Activated naive CD8-positive, alpha-beta T cell treated with anti-CD3 and anti-CD28 coated beads, Interleukin-2, amount 10 ng/mL, durations not matched to agents 7 days and 5 days (primary cell): ENCODE measurements at regions not wholly inside any gene's neighbourhood (a gene's known extent, or its start where the extent isn't known, plus 50 kb on each side); places are given as distances from the start of the nearest gene placed in this dataset.
"Not testable (repeated sequence)": the region's sequence is repeated elsewhere in the genome, so short reads cannot be mapped to it uniquely, and the experiment has no call there.

ENCODE experiments used
- ATAC-seq: fragments of 150-1000 bp; cut with Tn5 transposase; one replicate; pipeline ENCODE4 v1.10.0; 2021; ENCODE audit warnings: low read depth, moderate library complexity
- POLR2A ChIA-PET: fragments of 350-600 bp; sonication (Branson Sonifier 250); formaldehyde crosslinking; loops from one replicate; lab custom pipeline; 2021; ENCODE audit warnings: antibody characterized with exemption; lab: Charles Lee
- DNase-seq: peaks from one replicate; pipeline ENCODE4 v3.0.0; 2021
- H3K27ac Mint-ChIP-seq: one replicate; pipeline ENCODE4 v1.8.0; 2022; ENCODE audit warnings: mild to moderate bottlenecking, mixed read lengths
- H3K27me3 Mint-ChIP-seq: one replicate; pipeline ENCODE4 v1.8.0; 2022; ENCODE audit warnings: mild to moderate bottlenecking, moderate library complexity, mixed read lengths
- H3K36me3 Mint-ChIP-seq: one replicate; pipeline ENCODE4 v1.8.0; 2021; ENCODE audit warnings: mild to moderate bottlenecking, mixed read lengths
- H3K4me1 Mint-ChIP-seq: one replicate; pipeline ENCODE4 v1.8.0; 2021; ENCODE audit warnings: mixed read lengths
- H3K4me3 Mint-ChIP-seq: one replicate; pipeline ENCODE4 v1.8.0; 2022; ENCODE audit warnings: mild to moderate bottlenecking, moderate library complexity, mixed read lengths
- H3K9me3 Mint-ChIP-seq: one replicate; pipeline ENCODE4 v1.8.0; 2021; ENCODE audit warnings: mixed read lengths

DNA sequence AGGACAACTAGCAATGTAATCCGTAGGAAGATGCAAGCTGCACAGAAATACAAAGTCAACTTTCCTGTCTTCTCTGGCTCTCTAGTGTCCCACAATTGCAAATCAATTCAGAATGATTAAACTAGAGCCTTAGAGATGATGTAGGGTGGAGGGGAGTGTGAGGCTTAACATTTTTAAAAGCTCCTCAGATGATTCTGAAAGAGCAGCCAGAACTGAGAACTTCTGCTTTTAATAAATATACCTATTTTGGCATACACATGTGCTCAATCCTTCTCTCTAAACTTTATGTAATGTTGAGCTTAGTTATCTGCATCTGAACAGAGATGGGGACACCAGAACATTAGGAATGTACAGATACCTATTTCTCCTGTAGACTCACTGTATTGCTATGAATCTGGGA, 139.9 kb upstream of the APC start:
- H3K4me3 Mint-ChIP-seq = no peak overlapping the region
- H3K4me1 Mint-ChIP-seq = no peaks in the 10 kb centered on the region
- H3K27ac Mint-ChIP-seq = no peak overlapping the region
- ATAC-seq (no peak), DNase-seq (no peak)
- H3K27me3 Mint-ChIP-seq = peaks cover 11% of the 10 kb centered on the region
- H3K9me3 Mint-ChIP-seq = no peaks in the 10 kb centered on the region
- POLR2A ChIA-PET = no interaction called here
- H3K36me3 Mint-ChIP-seq = no peaks in the 10 kb centered on the region

DNA sequence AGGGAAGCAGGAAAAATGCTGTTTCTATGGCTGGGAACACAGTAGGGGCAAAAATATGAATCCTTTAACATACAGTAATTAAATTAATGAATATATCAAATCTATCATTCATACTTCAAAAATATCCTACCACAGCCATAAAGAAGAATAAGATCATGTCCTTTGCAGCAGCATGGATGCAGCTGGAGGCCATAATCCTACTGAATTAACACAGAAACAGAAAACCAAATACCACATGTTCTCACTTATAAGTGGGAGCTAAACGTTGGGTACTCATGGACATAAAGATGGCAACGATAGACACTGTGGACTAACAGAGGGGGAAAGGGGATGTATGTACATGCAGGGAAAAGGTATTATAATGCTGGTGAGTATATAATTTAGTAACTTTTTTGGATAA, 137.2 kb upstream of the APC start:
- DNase-seq, H3K9me3 Mint-ChIP-seq, POLR2A ChIA-PET, H3K36me3 Mint-ChIP-seq, ATAC-seq, H3K4me1 Mint-ChIP-seq, H3K4me3 Mint-ChIP-seq, H3K27ac Mint-ChIP-seq, H3K27me3 Mint-ChIP-seq: not testable (repeated sequence)

DNA sequence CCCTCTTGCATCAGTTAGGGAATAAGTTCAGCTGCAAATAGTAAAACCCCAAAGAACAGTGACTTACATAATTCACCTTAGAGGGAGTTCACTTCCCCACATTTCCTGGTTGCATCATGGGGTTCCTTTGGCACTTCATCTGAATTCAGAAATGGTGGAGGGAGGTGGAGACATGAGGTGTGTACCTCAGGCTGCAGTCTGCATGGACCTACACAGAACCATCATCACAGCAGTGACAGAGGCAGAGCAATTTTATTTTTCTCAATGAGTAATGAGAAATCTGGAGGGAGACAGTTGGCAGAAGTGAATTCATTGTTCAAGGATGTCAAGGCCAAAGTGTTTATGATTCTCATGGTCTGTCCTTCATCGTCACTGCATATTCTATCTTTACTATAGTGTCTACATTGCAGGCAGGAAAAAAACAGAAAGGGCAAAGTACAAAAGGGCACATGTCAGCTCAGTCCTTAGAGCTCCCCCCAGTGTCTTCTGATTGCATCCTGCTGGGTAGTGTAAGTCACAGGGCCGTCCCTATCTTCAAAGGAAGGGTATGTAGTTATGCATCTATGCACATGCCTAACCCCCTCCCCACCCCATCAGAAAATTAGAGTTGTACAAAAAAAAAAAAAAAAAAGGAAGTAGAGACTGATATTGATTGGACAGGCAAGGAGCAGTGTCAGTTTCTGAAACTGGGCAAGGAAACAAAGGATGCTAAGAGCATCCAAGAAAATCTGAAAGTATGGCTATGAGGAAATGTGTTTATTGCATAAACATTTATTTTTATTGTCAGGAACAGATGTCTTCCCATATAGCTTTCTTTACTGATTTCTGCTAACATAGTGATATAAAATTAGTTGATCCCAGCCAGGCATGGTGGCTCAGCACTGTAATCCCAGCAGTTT, 132.7 kb upstream of the APC start:
- DNase-seq (no peak), ATAC-seq (peak; percentile 54)
- Mint-ChIP-seq H3K27me3 (peaks cover 11% of the 10 kb centered on the region), H3K4me3 (no peak overlapping the region), H3K36me3 (no peaks in the 10 kb centered on the region), H3K9me3 (no peaks in the 10 kb centered on the region), H3K4me1 (peaks cover 3% of the 10 kb centered on the region), H3K27ac (no peak overlapping the region)
- POLR2A ChIA-PET = no interaction called here

DNA sequence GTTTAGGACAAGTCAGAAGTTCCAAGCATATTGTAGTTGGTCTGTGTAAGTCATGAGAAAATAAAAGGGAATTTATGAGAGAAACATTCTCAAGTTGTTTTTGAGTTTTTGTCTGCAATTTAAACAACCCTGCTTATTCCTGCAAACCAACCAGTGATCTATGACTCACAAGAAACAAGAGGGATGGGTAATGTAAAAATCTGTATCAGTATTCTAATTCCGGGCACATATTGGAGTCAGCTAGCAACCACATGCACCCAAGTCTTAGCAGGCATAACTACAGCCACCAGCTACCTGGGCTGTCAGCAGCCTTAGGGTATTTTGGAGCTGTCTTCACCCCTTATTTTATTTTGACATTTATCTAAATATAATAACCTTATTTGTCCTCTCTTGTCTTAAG, 128.7 kb upstream of the APC start:
- Mint-ChIP-seq H3K4me1 (no peaks in the 10 kb centered on the region), H3K4me3 (no peak overlapping the region), H3K27me3 (peaks cover 14% of the 10 kb centered on the region), H3K9me3 (no peaks in the 10 kb centered on the region), H3K36me3 (no peaks in the 10 kb centered on the region), H3K27ac (no peak overlapping the region)
- ATAC-seq = no peak
- DNase-seq = no peak
- POLR2A ChIA-PET = no interaction called here

DNA sequence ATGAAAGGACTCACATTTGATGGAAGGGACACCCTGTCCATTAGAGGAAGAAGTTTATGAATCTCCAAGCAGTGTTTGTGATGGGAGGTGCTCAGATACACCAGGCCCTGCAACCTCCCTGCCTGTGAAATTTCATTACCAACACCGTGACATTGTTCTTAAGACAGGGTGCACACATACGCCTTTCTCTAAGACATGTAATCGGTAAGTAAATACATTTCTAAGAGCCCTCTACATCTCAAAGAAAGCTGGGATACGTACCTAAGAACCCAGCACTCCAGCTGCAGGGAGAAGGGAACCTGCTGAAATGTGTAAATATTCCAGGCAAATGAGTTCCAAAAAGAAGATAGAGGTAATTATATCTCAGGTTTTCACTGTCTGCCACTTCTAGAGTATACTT, 125.0 kb upstream of the APC start:
- no peaks in the 10 kb centered on the region for H3K4me1 Mint-ChIP-seq
- no peak for ATAC-seq
- no peak for DNase-seq
- no peaks in the 10 kb centered on the region for H3K36me3 Mint-ChIP-seq
- H3K27me3 Mint-ChIP-seq = peaks cover 15% of the 10 kb centered on the region
- POLR2A ChIA-PET = no interaction called here
- H3K4me3 Mint-ChIP-seq = no peak overlapping the region
- H3K27ac Mint-ChIP-seq = no peak overlapping the region
- H3K9me3 Mint-ChIP-seq = no peaks in the 10 kb centered on the region

DNA sequence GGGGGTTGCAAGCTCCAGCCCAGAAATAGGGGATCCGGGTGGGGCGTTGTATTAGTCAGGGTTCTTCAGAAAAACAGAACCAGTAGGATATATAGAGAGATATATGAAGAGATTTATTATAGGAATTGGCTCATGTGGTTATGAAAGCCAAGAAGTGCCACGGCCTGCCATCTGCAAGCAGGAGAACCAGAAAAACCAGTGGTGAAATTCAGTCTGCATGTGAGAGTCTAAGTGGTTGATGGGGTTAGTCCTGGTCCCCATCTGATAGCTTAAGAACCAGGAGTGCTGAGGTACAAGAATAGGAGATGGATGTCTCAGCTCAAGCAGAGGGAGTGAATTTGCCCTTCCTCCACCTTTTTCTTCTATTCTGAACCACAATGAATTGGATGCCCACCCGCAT, 123.4 kb upstream of the APC start:
- Mint-ChIP-seq H3K4me3 (no peak overlapping the region), H3K27me3 (peaks cover 8% of the 10 kb centered on the region), H3K36me3 (no peaks in the 10 kb centered on the region), H3K27ac (no peak overlapping the region), H3K9me3 (no peaks in the 10 kb centered on the region), H3K4me1 (no peaks in the 10 kb centered on the region)
- DNase-seq (no peak), ATAC-seq (no peak)
- POLR2A ChIA-PET = no interaction called here

DNA sequence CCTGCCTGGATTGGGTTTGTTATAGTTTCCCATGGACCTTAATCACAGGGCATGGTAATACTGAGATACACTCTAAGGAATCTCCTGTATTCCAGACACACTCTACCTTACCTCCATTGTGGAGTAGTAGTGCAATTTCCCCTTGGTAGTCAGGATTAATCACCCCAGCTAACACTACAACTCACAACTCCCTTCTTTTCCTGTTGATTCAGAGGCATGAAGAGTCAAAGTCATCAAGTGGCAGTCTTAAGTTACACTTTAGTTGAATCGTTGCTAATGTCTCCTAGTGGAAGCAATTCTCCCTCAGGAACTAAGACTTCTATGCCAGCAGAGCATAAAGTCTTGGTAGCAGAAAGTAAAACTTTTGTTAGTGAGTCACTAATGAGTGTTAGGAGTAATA, 122.7 kb upstream of the APC start:
- ATAC-seq = no peak
- POLR2A ChIA-PET = no interaction called here
- DNase-seq = no peak
- Mint-ChIP-seq H3K9me3 (no peaks in the 10 kb centered on the region), H3K4me1 (no peaks in the 10 kb centered on the region), H3K27ac (no peak overlapping the region), H3K36me3 (no peaks in the 10 kb centered on the region), H3K4me3 (no peak overlapping the region), H3K27me3 (peaks cover 8% of the 10 kb centered on the region)

DNA sequence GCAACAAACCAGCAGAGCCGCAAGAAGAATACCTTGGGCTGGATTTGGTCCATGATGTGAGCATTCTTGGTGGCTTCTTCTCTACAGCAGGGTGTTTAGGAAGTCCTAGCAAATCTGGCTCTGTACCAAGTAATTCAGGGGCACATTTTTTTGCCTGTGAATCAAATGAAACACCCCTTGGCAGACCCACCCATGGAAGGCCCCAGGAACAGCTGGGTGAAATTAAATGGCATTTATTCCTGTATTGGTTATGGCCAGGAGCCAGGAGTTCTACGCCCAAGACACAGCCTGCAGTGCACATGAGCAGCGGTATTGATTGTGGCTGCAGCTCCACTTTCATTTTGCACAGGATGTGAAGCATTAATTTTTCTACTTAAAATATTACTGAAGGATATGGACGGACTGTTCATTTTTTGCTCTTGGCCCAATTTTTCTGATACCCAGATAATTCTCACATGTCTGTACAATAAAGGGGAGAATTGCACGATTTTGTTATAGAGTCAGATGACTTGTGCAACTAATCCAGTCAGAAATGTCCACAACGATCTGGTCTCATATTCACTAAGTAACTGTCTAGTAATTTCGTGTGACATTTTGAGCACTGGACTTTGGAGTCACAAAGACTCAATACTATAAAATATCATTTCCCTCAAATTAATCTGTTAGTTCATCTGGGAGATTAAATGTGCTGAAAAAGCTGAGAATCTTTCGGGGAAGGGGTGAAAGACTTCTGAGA, 120.7 kb upstream of the APC start:
- no peaks in the 10 kb centered on the region for H3K4me1 Mint-ChIP-seq
- H3K4me3 Mint-ChIP-seq = no peak overlapping the region
- peaks cover 16% of the 10 kb centered on the region for H3K27me3 Mint-ChIP-seq
- ATAC-seq = no peak
- H3K36me3 Mint-ChIP-seq = no peaks in the 10 kb centered on the region
- no peak overlapping the region for H3K27ac Mint-ChIP-seq
- DNase-seq = no peak
- POLR2A ChIA-PET = no interaction called here
- H3K9me3 Mint-ChIP-seq = no peaks in the 10 kb centered on the region

DNA sequence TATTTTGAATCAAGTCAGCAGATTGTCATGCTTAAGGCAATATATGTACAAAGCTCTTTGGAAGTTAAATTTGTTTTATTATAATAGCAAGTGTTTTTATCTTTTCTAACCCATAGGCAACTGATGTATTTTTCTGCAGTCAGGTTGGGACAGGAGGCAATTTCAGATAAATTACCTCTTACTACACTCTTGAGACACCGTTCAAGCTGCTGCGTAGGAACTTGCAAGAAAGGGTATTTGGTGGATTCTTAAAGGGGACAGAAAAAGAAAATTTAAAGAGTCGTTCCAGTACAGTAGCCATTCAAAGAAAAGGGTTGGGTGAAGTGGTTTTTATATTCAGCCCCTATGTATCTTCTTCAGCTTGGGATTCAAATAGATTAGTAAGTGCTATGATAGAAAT, 112.4 kb upstream of the APC start:
- H3K4me3 Mint-ChIP-seq = no peak overlapping the region
- no peaks in the 10 kb centered on the region for H3K36me3 Mint-ChIP-seq
- no peak overlapping the region for H3K27ac Mint-ChIP-seq
- H3K27me3 Mint-ChIP-seq = peaks cover 36% of the 10 kb centered on the region
- H3K4me1 Mint-ChIP-seq = peaks cover 1% of the 10 kb centered on the region
- ATAC-seq = no peak
- POLR2A ChIA-PET = no interaction called here
- no peaks in the 10 kb centered on the region for H3K9me3 Mint-ChIP-seq
- DNase-seq = no peak

DNA sequence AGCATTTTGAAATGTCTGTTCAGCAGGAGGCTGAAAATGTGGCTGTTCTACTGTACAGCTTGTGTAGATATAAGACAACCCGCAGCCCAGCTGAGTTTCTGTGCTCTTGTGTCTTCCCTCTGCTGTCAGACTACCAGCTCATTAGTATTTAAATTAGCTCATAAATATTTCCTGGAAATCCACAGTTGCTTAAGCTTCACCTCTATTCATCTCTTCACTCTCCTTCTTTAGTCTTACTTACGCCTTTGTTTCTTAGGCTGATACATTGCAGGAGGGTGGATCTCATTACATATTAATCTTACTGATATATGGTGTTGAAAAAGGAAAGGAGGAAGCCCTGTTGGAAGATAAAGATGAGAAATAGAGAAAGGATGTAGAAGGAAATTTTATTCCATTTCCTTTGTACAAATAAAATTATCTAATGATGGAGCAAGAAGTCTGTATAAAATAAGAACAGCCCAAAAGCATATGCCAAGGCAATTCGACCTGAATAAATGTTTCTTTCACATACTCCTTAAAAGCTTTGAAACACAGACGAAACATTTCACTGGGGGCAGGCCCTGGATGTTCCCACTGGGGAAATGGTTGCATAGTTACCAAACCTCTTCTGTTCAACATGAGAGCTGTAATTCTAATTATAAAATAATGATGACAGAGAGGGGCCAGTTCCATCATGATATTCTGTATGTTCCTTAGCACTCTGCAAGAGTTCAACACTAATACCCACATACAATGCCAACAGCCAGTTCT, 111.8 kb upstream of the APC start:
- Mint-ChIP-seq H3K4me3 (no peak overlapping the region), H3K27ac (no peak overlapping the region), H3K4me1 (peaks cover 1% of the 10 kb centered on the region), H3K36me3 (no peaks in the 10 kb centered on the region), H3K9me3 (no peaks in the 10 kb centered on the region), H3K27me3 (peaks cover 40% of the 10 kb centered on the region)
- ATAC-seq = no peak
- POLR2A ChIA-PET = no interaction called here
- no peak for DNase-seq

DNA sequence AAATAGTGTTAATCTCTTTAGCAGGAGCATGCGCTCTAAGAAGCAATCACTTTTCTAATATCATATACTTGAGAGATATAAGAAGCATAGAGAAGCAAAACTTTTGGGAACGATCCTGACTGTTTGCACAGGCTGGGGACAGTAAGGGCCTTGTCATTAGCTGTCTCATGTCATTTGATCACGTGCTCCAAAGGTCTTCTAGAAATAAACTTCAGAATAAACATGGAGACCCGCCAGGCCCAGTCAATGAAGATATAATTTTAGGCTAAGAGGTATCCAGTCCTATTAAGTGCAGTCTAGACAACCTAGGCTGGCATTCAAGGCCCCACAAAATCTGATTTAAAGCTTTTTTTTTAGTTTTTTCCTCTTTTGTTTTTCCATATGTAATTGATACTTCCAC, 111.0 kb upstream of the APC start:
- Mint-ChIP-seq H3K27me3 (peaks cover 36% of the 10 kb centered on the region), H3K4me3 (no peak overlapping the region), H3K9me3 (no peaks in the 10 kb centered on the region), H3K36me3 (no peaks in the 10 kb centered on the region), H3K27ac (no peak overlapping the region), H3K4me1 (peaks cover 1% of the 10 kb centered on the region)
- DNase-seq (no peak), ATAC-seq (no peak)
- POLR2A ChIA-PET = no interaction called here

DNA sequence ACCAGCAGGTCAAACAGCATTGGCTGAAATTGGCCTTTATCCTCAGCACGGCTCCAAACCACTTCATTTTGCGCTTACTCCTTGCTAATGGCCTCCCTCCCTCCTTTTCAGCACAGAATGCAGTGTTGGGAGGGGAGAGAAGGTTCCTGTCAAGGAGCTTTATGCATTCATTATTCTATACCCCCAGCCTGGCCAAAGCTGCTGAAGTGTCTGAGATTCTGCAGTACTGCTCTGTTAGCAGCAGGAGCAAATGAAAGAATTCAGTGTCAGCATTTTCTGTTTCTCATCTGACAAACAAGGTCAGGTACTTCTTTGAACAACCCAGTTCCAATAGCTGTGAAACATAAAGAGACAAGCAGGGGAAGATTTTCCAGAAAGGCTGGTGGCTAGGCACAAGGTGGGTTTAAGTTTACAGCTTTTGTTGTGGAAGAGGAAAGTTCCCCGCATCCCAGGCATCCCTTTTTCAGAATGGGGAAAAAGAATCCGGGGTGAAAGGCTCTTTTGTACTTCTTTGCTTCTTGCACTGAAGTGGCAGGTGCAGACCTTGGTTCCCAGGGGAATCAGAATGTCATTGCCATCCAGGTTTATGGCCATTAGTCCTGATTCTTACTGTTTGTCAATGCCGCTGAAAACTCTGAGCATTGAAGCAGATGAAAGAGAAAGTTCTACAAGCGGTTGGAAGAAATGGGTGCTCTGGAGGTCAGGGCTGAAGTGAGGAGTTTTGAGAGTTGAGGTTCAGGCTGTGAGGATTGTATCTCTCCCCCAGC, 109.3 kb upstream of the APC start:
- POLR2A ChIA-PET = no interaction called here
- peaks cover 1% of the 10 kb centered on the region for H3K4me1 Mint-ChIP-seq
- DNase-seq (no peak), ATAC-seq (no peak)
- H3K4me3 Mint-ChIP-seq = no peak overlapping the region
- H3K9me3 Mint-ChIP-seq = peaks cover 6% of the 10 kb centered on the region
- peaks cover 32% of the 10 kb centered on the region for H3K27me3 Mint-ChIP-seq
- H3K36me3 Mint-ChIP-seq = no peaks in the 10 kb centered on the region
- H3K27ac Mint-ChIP-seq = no peak overlapping the region
